Fibroblast of the aortic adventitia (primary cell): ENCODE measurements at regions not wholly inside any gene's neighbourhood (a gene's known extent, or its start where the extent isn't known, plus 50 kb on each side); places are given as distances from the start of the nearest gene placed in this dataset.

Experiments used
- DNase-seq: peaks from one replicate; pipeline ENCODE4 v3.0.0-alpha.2; 2010; ENCODE audit warnings: low read depth
- H3K4me3 ChIP-seq: 2 replicates; pipeline ENCODE4 v1.5.1; 2011; ENCODE audit warnings: low read depth, mild to moderate bottlenecking, control low read depth, low read length, moderate library complexity
- CTCF ChIP-seq: IDR thresholded peaks from 2 replicates; pipeline ENCODE4 v1.5.1; 2011; ENCODE audit warnings: mild to moderate bottlenecking, low read length, control low read depth, inconsistent platforms; ENCODE audit not compliant: insufficient read depth

- no peak for TF ChIP-seq CTCF
- DNase-seq, result no peak
- no peak overlapping the region for H3K4me3 ChIP-seq
These were observed 194.3 kb upstream of the RPS6KA3 start for GRCh38 chrX:20461002-20461401.

- DNase-seq, result no peak
- no peak overlapping the region for H3K4me3 ChIP-seq
- no peak for TF ChIP-seq CTCF
These were observed 193.0 kb upstream of the RPS6KA3 start for GRCh38 chrX:20459410-20460350.

- H3K4me3 ChIP-seq, result no peak overlapping the region
- TF ChIP-seq CTCF, result no peak
- DNase-seq, result no peak
These were observed 190.3 kb upstream of the RPS6KA3 start for GRCh38 chrX:20456971-20457370.

- no peak overlapping the region for H3K4me3 ChIP-seq
- DNase-seq, result no peak
- TF ChIP-seq CTCF, result no peak
These were observed 188.3 kb upstream of the RPS6KA3 start for GRCh38 chrX:20455001-20455400.

- no peak for DNase-seq
- no peak overlapping the region for H3K4me3 ChIP-seq
- no peak for TF ChIP-seq CTCF
These were observed 187.4 kb upstream of the RPS6KA3 start for GRCh38 chrX:20454117-20454516.

- no peak for TF ChIP-seq CTCF
- DNase-seq, result no peak
- no peak overlapping the region for H3K4me3 ChIP-seq
These were observed 185.8 kb upstream of the RPS6KA3 start for GRCh38 chrX:20452487-20452886.
